Fibroblast of the aortic adventitia (primary cell): ENCODE measurements at regions not wholly inside any gene's neighbourhood (a gene's known extent, or its start where the extent isn't known, plus 50 kb on each side); places are given as distances from the start of the nearest gene placed in this dataset.

Experiments
- DNase-seq: peaks from one replicate; pipeline ENCODE4 v3.0.0-alpha.2; 2010; ENCODE audit warnings: low read depth
- H3K4me3 ChIP-seq: 2 replicates; pipeline ENCODE4 v1.5.1; 2011; ENCODE audit warnings: low read depth, mild to moderate bottlenecking, control low read depth, low read length, moderate library complexity
- CTCF ChIP-seq: IDR thresholded peaks from 2 replicates; pipeline ENCODE4 v1.5.1; 2011; ENCODE audit warnings: mild to moderate bottlenecking, low read length, control low read depth, inconsistent platforms; ENCODE audit not compliant: insufficient read depth

DNA sequence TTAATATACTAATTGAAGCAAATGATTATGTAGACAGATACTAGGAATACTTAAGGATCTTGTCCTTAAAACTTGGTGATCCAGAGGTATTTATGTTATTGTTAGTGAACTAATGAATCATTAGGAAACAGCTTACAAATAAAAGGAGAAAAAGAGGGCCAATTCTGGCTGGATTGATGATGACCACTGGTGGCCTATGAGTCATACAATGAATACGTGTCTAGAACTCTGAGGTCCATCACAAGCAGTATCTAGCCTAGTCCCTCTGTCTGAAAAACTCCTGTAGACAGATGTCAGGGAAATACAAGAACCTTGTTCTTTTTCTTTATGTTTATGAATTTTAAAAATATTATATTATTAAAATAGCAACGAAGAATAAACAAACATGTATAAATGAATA lies 51.7 kb upstream of the RTL1 start:
- peak; percentile 23 for DNase-seq
- TF ChIP-seq CTCF = no peak
- H3K4me3 ChIP-seq = no peak overlapping the region

GRCh38 chr14:100962494-100962893 lies 59.0 kb upstream of the RTL1 start:
- no peak for TF ChIP-seq CTCF
- no peak for DNase-seq
- H3K4me3 ChIP-seq = no peak overlapping the region

DNA sequence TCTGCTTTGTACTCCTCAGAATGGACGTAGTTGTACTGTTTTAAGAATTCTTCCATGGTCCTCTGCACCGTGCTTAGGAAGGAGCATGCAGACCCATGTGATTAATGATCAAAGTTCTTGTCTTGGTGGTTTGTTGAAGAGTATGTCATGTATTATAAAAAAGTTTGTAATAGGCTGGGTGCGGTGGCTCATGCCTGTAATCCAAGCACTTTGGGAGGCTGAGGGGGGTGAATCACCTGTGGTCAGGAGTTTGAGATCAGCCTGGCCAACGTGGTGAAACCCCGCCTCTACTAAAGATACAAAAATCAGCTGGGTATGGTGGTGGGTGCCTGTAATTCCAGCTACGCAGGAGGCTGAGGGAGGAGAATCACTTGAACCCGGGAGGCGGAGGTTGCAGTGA lies 61.8 kb upstream of the RTL1 start:
- no peak for DNase-seq
- no peak for TF ChIP-seq CTCF
- H3K4me3 ChIP-seq = no peak overlapping the region

DNA sequence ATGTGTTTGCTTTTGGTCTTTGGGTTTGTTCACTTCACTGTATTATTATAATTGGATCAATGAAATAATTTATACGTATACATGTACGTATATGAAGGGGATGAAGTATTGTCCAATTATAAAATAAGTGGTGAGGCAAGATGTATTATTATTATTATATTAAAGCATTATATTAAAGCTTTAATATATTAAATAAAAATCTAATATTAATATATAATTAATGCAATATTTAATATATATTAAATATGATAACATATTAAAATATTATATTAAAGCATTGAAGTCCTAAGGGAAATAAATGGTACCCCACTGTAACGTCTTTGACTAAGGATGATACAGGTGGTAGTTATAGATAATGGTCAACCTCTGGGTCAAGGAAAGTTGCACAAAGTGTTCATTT lies 63.7 kb upstream of the RTL1 start:
- no peak for TF ChIP-seq CTCF
- no peak overlapping the region for H3K4me3 ChIP-seq
- DNase-seq = no peak

DNA sequence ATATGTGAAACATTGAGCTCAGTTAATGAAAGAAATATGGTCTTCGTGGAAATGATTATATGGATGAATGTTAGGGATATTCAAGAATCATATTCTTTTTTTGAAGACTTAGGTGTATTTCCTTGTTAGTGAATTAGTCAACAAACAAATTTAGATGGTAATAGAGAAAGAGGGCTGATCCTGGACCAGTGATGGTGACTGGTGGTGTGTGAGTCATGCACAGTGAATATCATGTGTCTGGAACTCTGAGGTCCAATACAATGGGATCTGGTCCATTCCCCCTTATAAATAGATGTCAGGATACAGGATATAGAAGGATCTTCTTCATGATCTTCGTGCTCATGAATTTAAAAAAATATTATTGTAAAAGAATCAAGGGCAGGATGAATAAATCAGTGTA lies 64.4 kb upstream of the RTL1 start:
- DNase-seq = no peak
- no peak for TF ChIP-seq CTCF
- H3K4me3 ChIP-seq = no peak overlapping the region

- DNase-seq = no peak
- no peak for TF ChIP-seq CTCF
Measured at GRCh38 chr14:100972118-100972897, 68.8 kb upstream of the RTL1 start.

GRCh38 chr14:100975671-100976070 lies 72.1 kb upstream of the RTL1 start:
- DNase-seq = no peak
- no peak for TF ChIP-seq CTCF
- H3K4me3 ChIP-seq = no peak overlapping the region

More at GRCh38 chr14:100972118-100972897, 68.8 kb upstream of the RTL1 start:
- no peak overlapping the region for H3K4me3 ChIP-seq
